ENCODE measurements at regions not wholly inside any gene's neighbourhood (a gene's known extent, or its start where the extent isn't known, plus 50 kb on each side); places are given as distances from the start of the nearest gene placed in this dataset.

DNA sequence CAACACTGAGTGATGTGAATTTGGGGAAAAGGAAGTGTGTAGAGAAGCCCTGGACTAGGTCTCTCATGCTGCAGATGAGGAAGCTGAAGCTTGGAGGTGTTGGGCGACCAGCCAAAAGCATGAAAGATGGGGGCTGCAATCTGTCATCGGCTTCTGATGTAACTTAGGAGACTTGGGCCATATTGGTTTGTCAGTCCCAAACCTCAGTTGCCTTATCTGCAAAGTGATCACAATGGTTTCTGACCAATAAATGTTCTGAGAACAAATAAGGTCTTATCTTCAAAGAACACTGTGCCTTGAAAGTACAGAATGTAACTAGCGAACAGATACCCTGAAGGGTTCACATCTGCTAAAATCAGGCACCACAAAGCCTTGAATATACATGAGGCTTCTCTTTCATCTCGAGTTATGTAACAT lies 198.4 kb upstream of the NR3C1 start:
- H3K36me3 Mint-ChIP-seq = no peaks in the 10 kb centered on the region
- no peaks in the 10 kb centered on the region for H3K27me3 Mint-ChIP-seq
- DNase-seq (ENCODE audit: extremely low spot score, unreplicated experiment) = no peak
- TF ChIP-seq, protein P1, sequence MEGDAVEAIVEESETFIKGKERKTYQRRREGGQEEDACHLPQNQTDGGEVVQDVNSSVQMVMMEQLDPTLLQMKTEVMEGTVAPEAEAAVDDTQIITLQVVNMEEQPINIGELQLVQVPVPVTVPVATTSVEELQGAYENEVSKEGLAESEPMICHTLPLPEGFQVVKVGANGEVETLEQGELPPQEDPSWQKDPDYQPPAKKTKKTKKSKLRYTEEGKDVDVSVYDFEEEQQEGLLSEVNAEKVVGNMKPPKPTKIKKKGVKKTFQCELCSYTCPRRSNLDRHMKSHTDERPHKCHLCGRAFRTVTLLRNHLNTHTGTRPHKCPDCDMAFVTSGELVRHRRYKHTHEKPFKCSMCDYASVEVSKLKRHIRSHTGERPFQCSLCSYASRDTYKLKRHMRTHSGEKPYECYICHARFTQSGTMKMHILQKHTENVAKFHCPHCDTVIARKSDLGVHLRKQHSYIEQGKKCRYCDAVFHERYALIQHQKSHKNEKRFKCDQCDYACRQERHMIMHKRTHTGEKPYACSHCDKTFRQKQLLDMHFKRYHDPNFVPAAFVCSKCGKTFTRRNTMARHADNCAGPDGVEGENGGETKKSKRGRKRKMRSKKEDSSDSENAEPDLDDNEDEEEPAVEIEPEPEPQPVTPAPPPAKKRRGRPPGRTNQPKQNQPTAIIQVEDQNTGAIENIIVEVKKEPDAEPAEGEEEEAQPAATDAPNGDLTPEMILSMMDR (conservative IDR thresholded peaks at IDR 0.05) = no peak
- H3K4me1 Mint-ChIP-seq (ENCODE audit: unreplicated experiment) = no peaks in the 10 kb centered on the region
- H3K9me3 Mint-ChIP-seq = peaks cover 13% of the 10 kb centered on the region
- H3K4me3 Mint-ChIP-seq = no peak overlapping the region
- H3K27ac Mint-ChIP-seq = no peak overlapping the region

- TF ChIP-seq, protein P1 (conservative IDR thresholded peaks at IDR 0.05) = no peak
- no peak for DNase-seq (ENCODE audit: extremely low spot score, unreplicated experiment)
- peaks cover 13% of the 10 kb centered on the region for H3K9me3 Mint-ChIP-seq
- H3K4me1 Mint-ChIP-seq (ENCODE audit: unreplicated experiment) = peaks cover 1% of the 10 kb centered on the region
- no peak overlapping the region for H3K27ac Mint-ChIP-seq
- H3K27me3 Mint-ChIP-seq = no peaks in the 10 kb centered on the region
- no peak overlapping the region for H3K4me3 Mint-ChIP-seq
- H3K36me3 Mint-ChIP-seq = no peaks in the 10 kb centered on the region
These were observed 197.9 kb upstream of the NR3C1 start for GRCh38 chr5:143601357-143601756.

DNA sequence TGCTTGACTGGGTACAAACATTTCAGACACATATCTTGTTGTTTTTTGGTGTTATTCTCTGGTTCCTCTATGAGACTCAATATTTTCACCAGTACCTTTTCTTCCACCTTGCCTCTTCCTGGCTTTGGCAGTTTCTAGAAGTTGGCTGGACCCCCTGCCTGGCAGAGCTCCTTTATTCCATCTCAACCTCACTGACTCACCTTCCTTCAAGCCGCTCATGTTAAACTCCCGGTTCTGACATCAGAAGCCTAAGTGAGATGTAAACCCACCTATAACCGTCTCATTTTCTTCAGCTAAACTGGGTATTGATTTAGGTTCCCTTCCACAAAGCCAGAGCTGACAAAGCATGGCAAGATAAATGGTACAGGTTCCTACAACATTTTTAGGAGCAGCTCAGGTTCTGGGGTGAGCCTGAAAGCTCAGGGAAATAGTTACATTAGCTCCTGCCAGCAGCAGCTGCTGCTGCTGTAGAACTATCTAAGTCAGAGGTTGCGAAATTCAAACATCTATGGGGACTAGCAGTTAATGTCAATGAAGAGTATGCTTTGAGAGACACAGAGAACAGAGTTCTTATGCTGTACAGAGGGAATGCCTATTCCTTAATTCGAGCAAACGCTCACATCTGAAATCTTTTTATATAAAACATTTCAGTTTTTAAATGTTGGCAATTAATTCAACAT lies 197.1 kb upstream of the NR3C1 start:
- peak overlapping the region; percentile 19 for H3K27ac Mint-ChIP-seq
- H3K9me3 Mint-ChIP-seq = peaks cover 13% of the 10 kb centered on the region
- TF ChIP-seq, protein P1 (conservative IDR thresholded peaks at IDR 0.05) = no peak
- H3K4me1 Mint-ChIP-seq (ENCODE audit: unreplicated experiment) = peaks cover 7% of the 10 kb centered on the region
- DNase-seq (ENCODE audit: extremely low spot score, unreplicated experiment) = no peak
- H3K4me3 Mint-ChIP-seq = no peak overlapping the region
- H3K27me3 Mint-ChIP-seq = no peaks in the 10 kb centered on the region
- H3K36me3 Mint-ChIP-seq = no peaks in the 10 kb centered on the region

- Mint-ChIP-seq H3K9me3 (peaks cover 13% of the 10 kb centered on the region), H3K4me3 (no peak overlapping the region), H3K27me3 (no peaks in the 10 kb centered on the region), H3K27ac (no peak overlapping the region), H3K36me3 (no peaks in the 10 kb centered on the region), H3K4me1 (ENCODE audit: unreplicated experiment) (peaks cover 18% of the 10 kb centered on the region)
- TF ChIP-seq, protein P1 (conservative IDR thresholded peaks at IDR 0.05) = no peak
- DNase-seq (ENCODE audit: extremely low spot score, unreplicated experiment) = no peak
These were observed 196.0 kb upstream of the NR3C1 start for GRCh38 chr5:143599474-143599873.

GRCh38 chr5:143596824-143597223 lies 193.3 kb upstream of the NR3C1 start:
- no peaks in the 10 kb centered on the region for H3K36me3 Mint-ChIP-seq
- TF ChIP-seq, protein P1 (conservative IDR thresholded peaks at IDR 0.05) = no peak
- H3K27me3 Mint-ChIP-seq = no peaks in the 10 kb centered on the region
- H3K9me3 Mint-ChIP-seq = peaks cover 9% of the 10 kb centered on the region
- H3K4me1 Mint-ChIP-seq (ENCODE audit: unreplicated experiment) = peaks cover 32% of the 10 kb centered on the region
- no peak for DNase-seq (ENCODE audit: extremely low spot score, unreplicated experiment)
- no peak overlapping the region for H3K4me3 Mint-ChIP-seq
- H3K27ac Mint-ChIP-seq = no peak overlapping the region

Measured in type B pancreatic cell (in vitro differentiated cells).